ENCODE measurements at regions not wholly inside any gene's neighbourhood (a gene's known extent, or its start where the extent isn't known, plus 50 kb on each side); places are given as distances from the start of the nearest gene placed in this dataset.
A peak's percentile ranks its signal among the peaks of the same experiment; 100 is the strongest.

DNA sequence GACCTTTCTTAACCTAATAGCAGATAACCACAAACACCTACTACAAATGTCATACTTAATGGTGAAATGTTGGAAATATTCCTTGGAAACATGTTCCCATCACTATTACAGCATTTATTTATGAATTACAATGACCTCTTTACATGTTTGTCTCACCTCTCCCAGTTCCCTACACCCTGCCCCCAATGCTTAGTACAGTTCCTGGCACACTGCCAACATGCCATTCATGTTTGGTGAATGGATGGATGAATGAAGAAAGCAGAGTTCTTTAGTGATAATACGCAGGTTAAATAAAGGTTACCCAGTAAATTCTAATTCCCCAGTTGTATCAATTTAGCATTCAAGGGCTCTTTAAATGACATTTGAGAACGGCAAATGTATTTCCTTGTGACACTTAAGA is 259.9 kb upstream of the ATP11B start:
- no peaks in the 10 kb centered on the region for H3K36me3 ChIP-seq (ENCODE audit: control insufficient read depth, insufficient read depth, low read length)
- no peak for DNase-seq
- no peaks in the 10 kb centered on the region for H3K27me3 ChIP-seq (ENCODE audit: control insufficient read depth, insufficient read depth, low read length)
- WGBS (ENCODE audit: insufficient coverage) = no CpG with 5 or more reads among the region's 2 CpGs
- H3K4me1 ChIP-seq (ENCODE audit: control insufficient read depth, insufficient read depth, low read length) = no peaks in the 10 kb centered on the region
- no peaks in the 10 kb centered on the region for H3K9me3 ChIP-seq (replicated peaks; ENCODE audit: control insufficient read depth, low read depth, low read length)
- no peak overlapping the region for H3K4me3 ChIP-seq (ENCODE audit: low read length)
- H3K27ac ChIP-seq (ENCODE audit: low read length) = no peak overlapping the region

- 78% methylated on average over 3 of the region's 5 CpGs for WGBS (ENCODE audit: insufficient coverage)
- Histone ChIP-seq H3K36me3 (ENCODE audit: control insufficient read depth, insufficient read depth, low read length) (no peaks in the 10 kb centered on the region), H3K27ac (ENCODE audit: low read length) (no peak overlapping the region), H3K9me3 (replicated peaks; ENCODE audit: control insufficient read depth, low read depth, low read length) (no peaks in the 10 kb centered on the region), H3K27me3 (ENCODE audit: control insufficient read depth, insufficient read depth, low read length) (no peaks in the 10 kb centered on the region), H3K4me3 (ENCODE audit: low read length) (no peak overlapping the region), H3K4me1 (ENCODE audit: control insufficient read depth, insufficient read depth, low read length) (no peaks in the 10 kb centered on the region)
- no peak for DNase-seq
Measured at GRCh38 chr3:182544542-182544941, 248.8 kb upstream of the ATP11B start.

- peaks cover 8% of the 10 kb centered on the region for H3K9me3 ChIP-seq (replicated peaks; ENCODE audit: control insufficient read depth, low read depth, low read length)
- no peak overlapping the region for H3K4me3 ChIP-seq (ENCODE audit: low read length)
- no CpG with 5 or more reads among the region's 2 CpGs for WGBS (ENCODE audit: insufficient coverage)
- H3K4me1 ChIP-seq (ENCODE audit: control insufficient read depth, insufficient read depth, low read length) = no peaks in the 10 kb centered on the region
- DNase-seq = no peak
- no peak overlapping the region for H3K27ac ChIP-seq (ENCODE audit: low read length)
- H3K36me3 ChIP-seq (ENCODE audit: control insufficient read depth, insufficient read depth, low read length) = no peaks in the 10 kb centered on the region
- no peaks in the 10 kb centered on the region for H3K27me3 ChIP-seq (ENCODE audit: control insufficient read depth, insufficient read depth, low read length)
Measured at GRCh38 chr3:182562274-182562673, 231.0 kb upstream of the ATP11B start.

DNA sequence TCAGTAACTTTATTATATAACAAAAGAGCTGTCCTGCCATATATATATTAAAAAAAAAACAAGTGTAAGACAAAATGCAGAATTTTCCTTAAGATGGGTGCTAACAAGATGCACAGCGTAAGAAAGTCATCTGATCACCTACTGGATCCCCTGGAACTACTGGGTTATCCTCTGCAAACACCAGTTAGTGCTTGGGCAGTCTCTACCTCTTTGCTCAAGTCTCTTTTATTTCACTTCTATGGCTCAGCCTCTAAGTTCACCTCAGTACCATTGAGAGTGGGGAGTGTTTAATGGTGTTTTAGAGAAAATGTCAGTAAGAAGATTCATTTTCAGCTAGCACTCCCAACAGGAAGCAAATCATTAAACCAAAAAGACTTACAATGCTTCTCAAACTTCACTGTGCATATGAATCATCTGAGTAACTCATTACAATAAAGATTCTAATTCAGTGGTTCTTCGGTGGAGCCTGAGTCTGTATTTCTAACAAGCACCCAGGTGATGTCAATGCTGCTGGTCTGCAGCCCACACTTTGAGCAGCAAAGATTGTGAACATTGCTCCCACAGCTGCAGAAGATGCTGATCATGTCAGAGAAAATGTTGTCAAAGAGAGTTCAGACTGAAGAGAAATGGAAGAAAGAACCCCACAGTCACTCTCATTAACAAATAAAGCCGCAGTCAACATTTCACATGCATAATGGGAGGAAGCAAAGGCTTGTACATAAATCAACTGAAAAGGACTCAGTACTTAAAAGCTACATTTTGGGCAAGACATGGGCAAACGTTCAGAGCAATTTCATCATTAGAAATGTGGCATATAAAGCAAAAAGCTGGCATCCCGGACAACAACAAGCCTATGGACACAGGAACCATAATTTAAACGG is 227.1 kb upstream of the ATP11B start:
- Histone ChIP-seq H3K9me3 (replicated peaks; ENCODE audit: control insufficient read depth, low read depth, low read length) (no peaks in the 10 kb centered on the region), H3K36me3 (ENCODE audit: control insufficient read depth, insufficient read depth, low read length) (no peaks in the 10 kb centered on the region), H3K27ac (ENCODE audit: low read length) (no peak overlapping the region), H3K27me3 (ENCODE audit: control insufficient read depth, insufficient read depth, low read length) (no peaks in the 10 kb centered on the region), H3K4me1 (ENCODE audit: control insufficient read depth, insufficient read depth, low read length) (peaks cover 6% of the 10 kb centered on the region), H3K4me3 (ENCODE audit: low read length) (no peak overlapping the region)
- DNase-seq = no peak
- 61% methylated on average over 3 of the region's 6 CpGs for WGBS (ENCODE audit: insufficient coverage)

- Histone ChIP-seq H3K9me3 (replicated peaks; ENCODE audit: control insufficient read depth, low read depth, low read length) (no peaks in the 10 kb centered on the region), H3K27ac (ENCODE audit: low read length) (peak overlapping the region; percentile 87), H3K4me3 (ENCODE audit: low read length) (no peak overlapping the region), H3K27me3 (ENCODE audit: control insufficient read depth, insufficient read depth, low read length) (no peaks in the 10 kb centered on the region), H3K36me3 (ENCODE audit: control insufficient read depth, insufficient read depth, low read length) (no peaks in the 10 kb centered on the region), H3K4me1 (ENCODE audit: control insufficient read depth, insufficient read depth, low read length) (peaks cover 12% of the 10 kb centered on the region)
- no CpG with 5 or more reads among the region's 1 CpG for whole genome bisulfite sequencing (ENCODE audit: insufficient coverage)
- DNase-seq = peak; percentile 88
Measured at GRCh38 chr3:182567700-182568099, 225.6 kb upstream of the ATP11B start.

- Histone ChIP-seq H3K4me3 (ENCODE audit: low read length) (no peak overlapping the region), H3K27ac (ENCODE audit: low read length) (peak overlapping the region; percentile 87), H3K4me1 (ENCODE audit: control insufficient read depth, insufficient read depth, low read length) (peaks cover 12% of the 10 kb centered on the region), H3K9me3 (replicated peaks; ENCODE audit: control insufficient read depth, low read depth, low read length) (no peaks in the 10 kb centered on the region), H3K27me3 (ENCODE audit: control insufficient read depth, insufficient read depth, low read length) (no peaks in the 10 kb centered on the region), H3K36me3 (ENCODE audit: control insufficient read depth, insufficient read depth, low read length) (no peaks in the 10 kb centered on the region)
- no CpG with 5 or more reads among the region's 3 CpGs for WGBS (ENCODE audit: insufficient coverage)
- DNase-seq = peak; percentile 59
Measured at GRCh38 chr3:182568261-182568660, 225.0 kb upstream of the ATP11B start.

- DNase-seq = peak; percentile 63
Measured at GRCh38 chr3:182568876-182569275, 224.4 kb upstream of the ATP11B start.

DNA sequence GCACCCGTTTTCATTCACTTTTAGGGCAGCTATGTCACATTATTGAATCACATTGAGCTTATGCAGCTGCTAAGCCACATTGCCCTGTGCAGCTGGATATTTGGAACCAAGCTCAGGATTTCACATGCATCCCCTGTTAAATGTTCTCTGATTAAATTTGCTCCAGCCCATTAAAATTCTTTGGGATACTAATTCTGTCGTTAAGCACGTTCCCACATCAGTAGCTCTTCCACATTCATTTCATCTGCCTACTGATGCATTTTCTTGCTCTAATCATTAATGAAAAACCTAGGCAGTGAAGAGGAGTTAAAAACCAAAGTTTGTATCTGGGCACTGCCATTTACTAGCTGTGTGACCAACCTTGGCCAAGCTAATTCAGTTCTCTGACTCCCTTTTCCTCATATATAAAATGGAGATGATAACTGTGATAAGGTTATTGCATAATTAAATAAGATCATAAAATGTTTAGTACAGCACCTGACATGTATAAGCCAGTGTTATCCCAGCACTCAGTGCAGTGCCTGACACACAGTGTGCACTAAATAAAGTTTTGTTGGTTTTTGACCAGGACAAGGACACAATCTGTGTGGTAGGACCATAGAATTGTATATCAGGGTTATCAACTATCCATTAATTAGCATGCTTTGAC is 222.2 kb upstream of the ATP11B start:
- peaks cover 12% of the 10 kb centered on the region for H3K4me1 ChIP-seq (ENCODE audit: control insufficient read depth, insufficient read depth, low read length)
- H3K9me3 ChIP-seq (replicated peaks; ENCODE audit: control insufficient read depth, low read depth, low read length) = no peaks in the 10 kb centered on the region
- peak; percentile 72 for DNase-seq
- WGBS (ENCODE audit: insufficient coverage) = 57% methylated on average over 3 of the region's 3 CpGs
- H3K27me3 ChIP-seq (ENCODE audit: control insufficient read depth, insufficient read depth, low read length) = no peaks in the 10 kb centered on the region
- no peaks in the 10 kb centered on the region for H3K36me3 ChIP-seq (ENCODE audit: control insufficient read depth, insufficient read depth, low read length)
- H3K4me3 ChIP-seq (ENCODE audit: low read length) = no peak overlapping the region
- H3K27ac ChIP-seq (ENCODE audit: low read length) = peak overlapping the region; percentile 29

More at GRCh38 chr3:182568876-182569275, 224.4 kb upstream of the ATP11B start:
- Histone ChIP-seq H3K4me1 (ENCODE audit: control insufficient read depth, insufficient read depth, low read length) (peaks cover 12% of the 10 kb centered on the region), H3K36me3 (ENCODE audit: control insufficient read depth, insufficient read depth, low read length) (no peaks in the 10 kb centered on the region), H3K9me3 (replicated peaks; ENCODE audit: control insufficient read depth, low read depth, low read length) (no peaks in the 10 kb centered on the region), H3K27me3 (ENCODE audit: control insufficient read depth, insufficient read depth, low read length) (no peaks in the 10 kb centered on the region), H3K4me3 (ENCODE audit: low read length) (no peak overlapping the region), H3K27ac (ENCODE audit: low read length) (peak overlapping the region; percentile 87)
- no CpG with 5 or more reads among the region's 3 CpGs for WGBS (ENCODE audit: insufficient coverage)

- Histone ChIP-seq H3K27ac (ENCODE audit: low read length) (no peak overlapping the region), H3K9me3 (replicated peaks; ENCODE audit: control insufficient read depth, low read depth, low read length) (no peaks in the 10 kb centered on the region), H3K36me3 (ENCODE audit: control insufficient read depth, insufficient read depth, low read length) (no peaks in the 10 kb centered on the region), H3K27me3 (ENCODE audit: control insufficient read depth, insufficient read depth, low read length) (no peaks in the 10 kb centered on the region), H3K4me1 (ENCODE audit: control insufficient read depth, insufficient read depth, low read length) (peaks cover 7% of the 10 kb centered on the region), H3K4me3 (ENCODE audit: low read length) (no peak overlapping the region)
- DNase-seq = no peak
- no CpG with 5 or more reads among the region's 2 CpGs for WGBS (ENCODE audit: insufficient coverage)
Measured at GRCh38 chr3:182575941-182576340, 217.4 kb upstream of the ATP11B start.

- no peak overlapping the region for H3K27ac ChIP-seq (ENCODE audit: low read length)
- H3K27me3 ChIP-seq (ENCODE audit: control insufficient read depth, insufficient read depth, low read length) = no peaks in the 10 kb centered on the region
- DNase-seq = no peak
- no peaks in the 10 kb centered on the region for H3K36me3 ChIP-seq (ENCODE audit: control insufficient read depth, insufficient read depth, low read length)
- no peaks in the 10 kb centered on the region for H3K4me1 ChIP-seq (ENCODE audit: control insufficient read depth, insufficient read depth, low read length)
- no peaks in the 10 kb centered on the region for H3K9me3 ChIP-seq (replicated peaks; ENCODE audit: control insufficient read depth, low read depth, low read length)
- WGBS (ENCODE audit: insufficient coverage) = no CpG with 5 or more reads among the region's 4 CpGs
- H3K4me3 ChIP-seq (ENCODE audit: low read length) = no peak overlapping the region
Measured at GRCh38 chr3:182583545-182583944, 209.8 kb upstream of the ATP11B start.
